GM12865 (cell line): ENCODE measurements at regions not wholly inside any gene's neighbourhood (a gene's known extent, or its start where the extent isn't known, plus 50 kb on each side); places are given as distances from the start of the nearest gene placed in this dataset.

ENCODE experiments used
- DNase-seq: peaks from one replicate; pipeline ENCODE4 v3.0.0; 2010; ENCODE audit warnings: low read depth
- H3K4me3 ChIP-seq: 2 replicates; pipeline ENCODE4 v1.5.1; 2011; ENCODE audit warnings: mild to moderate bottlenecking, low read depth, low read length, control low read depth
- TF ChIP-seq, protein P1 (sequence below): IDR thresholded peaks from 2 replicates; pipeline ENCODE4 v1.5.1; 2011; ENCODE audit warnings: low read length, control low read depth, low read depth, inconsistent platforms; ENCODE audit not compliant: insufficient read depth; ENCODE audit errors: missing control alignments

DNA sequence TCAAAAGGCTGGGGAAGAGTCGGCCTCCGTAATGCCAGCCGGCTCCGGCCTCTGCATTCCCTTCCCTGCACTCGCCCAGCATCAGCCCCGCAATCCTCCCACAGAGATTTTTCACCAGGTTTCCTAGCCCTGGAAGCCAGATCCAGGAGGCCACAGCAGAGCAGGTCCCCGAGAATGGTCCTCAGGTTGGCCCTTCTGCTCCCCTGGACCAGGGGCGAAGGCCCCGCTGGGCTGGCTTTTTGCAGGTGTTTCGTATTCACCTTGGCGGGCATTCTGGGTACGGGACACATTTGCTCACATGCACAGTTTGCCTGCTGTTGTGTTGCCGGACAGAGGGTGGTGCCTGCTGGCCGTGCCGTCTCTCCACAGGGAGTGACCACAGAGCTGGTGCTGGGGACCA is 309.5 kb downstream of the NDUFA10 start:
- DNase-seq: no peak
- TF ChIP-seq, protein P1, sequence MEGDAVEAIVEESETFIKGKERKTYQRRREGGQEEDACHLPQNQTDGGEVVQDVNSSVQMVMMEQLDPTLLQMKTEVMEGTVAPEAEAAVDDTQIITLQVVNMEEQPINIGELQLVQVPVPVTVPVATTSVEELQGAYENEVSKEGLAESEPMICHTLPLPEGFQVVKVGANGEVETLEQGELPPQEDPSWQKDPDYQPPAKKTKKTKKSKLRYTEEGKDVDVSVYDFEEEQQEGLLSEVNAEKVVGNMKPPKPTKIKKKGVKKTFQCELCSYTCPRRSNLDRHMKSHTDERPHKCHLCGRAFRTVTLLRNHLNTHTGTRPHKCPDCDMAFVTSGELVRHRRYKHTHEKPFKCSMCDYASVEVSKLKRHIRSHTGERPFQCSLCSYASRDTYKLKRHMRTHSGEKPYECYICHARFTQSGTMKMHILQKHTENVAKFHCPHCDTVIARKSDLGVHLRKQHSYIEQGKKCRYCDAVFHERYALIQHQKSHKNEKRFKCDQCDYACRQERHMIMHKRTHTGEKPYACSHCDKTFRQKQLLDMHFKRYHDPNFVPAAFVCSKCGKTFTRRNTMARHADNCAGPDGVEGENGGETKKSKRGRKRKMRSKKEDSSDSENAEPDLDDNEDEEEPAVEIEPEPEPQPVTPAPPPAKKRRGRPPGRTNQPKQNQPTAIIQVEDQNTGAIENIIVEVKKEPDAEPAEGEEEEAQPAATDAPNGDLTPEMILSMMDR: no peak
- no peak overlapping the region for H3K4me3 ChIP-seq

DNA sequence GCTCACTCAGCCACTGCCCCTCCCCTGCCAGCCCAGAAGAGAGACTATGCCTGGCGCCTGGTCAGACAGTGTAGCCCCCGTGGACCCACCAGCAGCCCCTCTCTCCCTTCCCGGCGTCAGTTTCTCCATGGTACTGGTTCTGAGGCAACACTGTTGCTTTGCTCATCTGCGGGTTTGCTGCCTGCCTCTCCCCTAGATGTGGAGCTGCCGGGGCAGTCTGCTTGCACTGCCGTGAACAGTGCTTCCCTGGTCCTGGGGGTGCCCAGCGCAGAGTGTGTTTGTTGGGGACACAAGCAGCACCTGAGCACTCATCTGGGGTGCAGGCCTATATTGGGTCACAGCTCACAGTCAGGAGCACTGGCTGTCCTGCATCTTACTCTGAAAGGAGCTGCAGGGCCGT is 309.9 kb downstream of the NDUFA10 start:
- DNase-seq: no peak
- TF ChIP-seq, protein P1: no peak
- H3K4me3 ChIP-seq: no peak overlapping the region

DNA sequence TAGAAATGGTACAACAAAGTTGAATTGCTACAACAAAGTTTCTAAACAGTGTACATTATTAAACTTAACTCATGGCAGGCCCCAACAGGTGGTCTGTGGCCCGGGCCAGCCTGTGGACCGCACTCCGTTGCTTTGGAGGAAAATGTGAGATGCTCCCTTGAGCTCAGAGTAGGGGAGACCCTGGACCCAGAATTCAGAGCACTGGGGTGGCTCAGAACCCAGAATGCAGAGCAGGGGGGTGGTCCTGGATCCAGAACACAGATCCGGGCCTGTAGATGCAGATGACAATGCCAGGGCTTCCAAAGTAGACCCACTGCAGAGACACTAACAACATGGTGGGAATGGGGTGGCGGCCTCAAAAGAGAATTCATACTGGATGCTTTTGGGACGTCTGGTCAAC is 311.0 kb downstream of the NDUFA10 start:
- DNase-seq: no peak
- no peak overlapping the region for H3K4me3 ChIP-seq
- TF ChIP-seq, protein P1: no peak

DNA sequence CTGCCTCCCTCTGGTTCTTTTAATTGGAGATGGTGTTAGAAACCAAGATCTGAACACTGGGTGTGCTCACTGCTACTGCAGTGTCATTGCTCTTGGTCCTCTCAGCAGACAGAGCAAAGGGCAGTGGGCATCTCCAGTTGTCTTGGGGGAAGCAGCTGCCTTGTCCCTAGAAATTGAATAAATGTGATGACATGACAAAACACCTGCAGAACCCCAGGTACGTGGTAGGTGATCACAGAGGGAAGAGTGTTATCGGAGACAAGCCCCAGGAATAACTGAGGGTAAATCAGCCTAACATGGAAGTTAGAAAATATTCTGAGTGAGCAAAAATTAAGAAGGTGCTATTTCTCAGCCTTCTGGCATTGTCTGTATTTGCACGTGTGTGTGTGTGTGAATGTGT is 311.9 kb upstream of the HDAC4 start:
- no peak overlapping the region for H3K4me3 ChIP-seq
- TF ChIP-seq, protein P1: no peak
- no peak for DNase-seq

DNA sequence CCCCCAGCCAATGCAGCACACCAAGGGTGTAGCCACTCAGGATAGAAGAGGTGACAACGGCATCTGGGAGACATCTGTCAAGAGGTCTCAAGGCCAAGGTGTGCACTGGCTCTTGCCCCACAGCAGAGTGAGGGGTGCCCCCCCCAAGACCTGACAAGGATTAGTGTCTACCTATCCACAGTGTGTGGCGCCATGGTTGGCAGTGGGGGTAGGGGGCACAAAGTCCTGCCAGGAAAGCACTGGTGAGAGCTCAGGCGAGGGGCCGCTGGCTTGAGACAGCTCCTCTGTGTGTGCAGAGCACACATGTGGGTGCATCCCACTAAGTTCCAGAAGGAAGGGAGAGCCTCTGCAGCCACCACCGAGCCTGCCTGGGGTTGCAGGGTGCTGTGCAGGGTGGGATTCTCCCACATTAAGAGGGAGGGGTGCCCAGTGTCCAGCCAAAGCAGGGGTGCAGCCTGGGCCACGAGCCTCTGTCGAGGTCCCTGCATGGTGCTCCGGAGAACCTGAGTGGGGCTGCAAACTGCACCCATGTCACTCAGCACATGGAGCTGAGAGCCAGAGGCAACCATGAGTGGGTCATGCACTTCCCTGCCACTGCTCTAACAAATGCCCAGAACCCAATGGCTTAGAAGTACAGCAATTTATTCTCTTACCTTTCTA is 311.2 kb upstream of the HDAC4 start:
- TF ChIP-seq, protein P1: no peak
- no peak for DNase-seq
- H3K4me3 ChIP-seq: no peak overlapping the region

DNA sequence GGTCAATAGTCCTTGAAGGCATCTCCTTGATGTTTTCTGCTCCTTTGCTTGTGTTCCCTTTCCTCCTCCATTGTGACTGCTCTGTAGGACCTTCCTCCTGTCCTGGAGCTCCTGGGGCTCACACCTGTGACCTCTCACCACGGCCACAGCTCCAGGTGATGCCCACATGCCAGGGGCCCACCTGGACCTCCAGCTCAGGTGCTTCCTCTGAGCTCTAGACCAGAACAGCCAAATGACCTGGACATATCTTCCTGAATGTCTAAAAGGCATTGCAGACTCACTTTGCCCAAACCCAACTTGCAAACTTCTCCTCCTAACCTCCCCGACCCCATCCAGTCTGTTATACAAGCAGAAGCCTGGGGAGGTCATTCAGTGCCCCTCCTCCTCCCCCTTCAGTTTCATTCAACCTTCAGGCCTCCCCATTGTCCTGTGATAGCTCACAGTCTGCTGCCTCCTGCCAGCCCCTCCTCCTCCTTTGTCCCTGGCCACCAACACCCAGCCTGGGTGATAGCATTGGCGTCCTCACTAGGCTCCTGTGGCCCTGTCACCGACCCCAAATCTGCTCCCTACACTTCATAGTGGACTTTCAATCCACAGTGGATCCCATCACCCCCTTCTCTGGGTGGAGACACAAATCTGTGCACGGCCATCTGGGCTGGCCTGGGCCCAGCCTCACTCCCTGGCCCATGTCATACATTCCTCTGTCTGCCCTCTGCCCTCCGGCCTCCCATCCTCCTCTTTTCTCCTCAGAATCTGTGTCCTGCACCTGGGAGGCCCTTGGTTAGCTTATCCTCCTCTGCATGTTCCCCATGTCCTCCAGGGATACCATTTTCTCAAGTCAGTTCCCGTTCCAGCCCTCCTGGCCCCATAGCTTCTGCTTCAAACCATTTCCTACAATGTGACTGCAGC is 310.4 kb upstream of the HDAC4 start:
- DNase-seq: no peak
- TF ChIP-seq, protein P1: no peak
- no peak overlapping the region for H3K4me3 ChIP-seq

DNA sequence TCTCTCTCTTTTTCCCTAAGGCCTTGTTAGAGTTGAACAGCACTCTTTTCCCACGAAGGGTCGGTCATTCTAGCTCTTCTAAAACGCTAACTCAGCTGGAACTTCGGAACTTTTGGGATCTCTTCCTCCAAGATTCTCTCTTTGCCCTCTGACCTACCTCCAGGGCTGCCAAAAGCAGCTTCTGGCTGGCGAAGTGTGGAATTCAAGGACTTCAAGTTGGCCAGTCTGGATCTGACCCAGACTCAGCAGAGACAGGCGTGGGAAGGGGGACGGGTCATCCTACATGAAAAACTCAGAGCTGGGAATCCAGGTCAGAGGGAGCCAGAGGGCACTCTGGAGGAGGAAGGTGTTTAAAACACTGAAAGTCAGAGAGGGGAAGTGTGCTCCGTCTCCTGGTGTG is 305.5 kb upstream of the HDAC4 start:
- H3K4me3 ChIP-seq: no peak overlapping the region
- DNase-seq: no peak
- TF ChIP-seq, protein P1: no peak
